ENCODE measurements at regions not wholly inside any gene's neighbourhood (a gene's known extent, or its start where the extent isn't known, plus 50 kb on each side); places are given as distances from the start of the nearest gene placed in this dataset.

- Histone ChIP-seq H3K56ac (ENCODE audit: insufficient read length, low read depth, low read length) (no peak overlapping the region), H2BK120ac (ENCODE audit: low read depth, low read length, poor library complexity, severe bottlenecking) (no peak overlapping the region), H2BK5ac (ENCODE audit: insufficient read length, low read length) (no peak overlapping the region), H3K27me3 (ENCODE audit: insufficient read depth, low read length) (no peaks in the 10 kb centered on the region), H3K79me2 (ENCODE audit: insufficient read depth, low read length) (no peaks in the 10 kb centered on the region), H3K23ac (ENCODE audit: insufficient read length, low read depth, low read length) (no peak overlapping the region), H3K9me3 (ENCODE audit: control insufficient read depth, low read depth, low read length) (no peaks in the 10 kb centered on the region), H3K4ac (ENCODE audit: low read depth, low read length) (no peak overlapping the region), H3K4me1 (ENCODE audit: insufficient read depth, low read length) (no peaks in the 10 kb centered on the region), H4K8ac (replicated peaks; ENCODE audit: insufficient read length, low read depth, low read length) (no peak overlapping the region), H4K20me1 (ENCODE audit: control insufficient read depth, insufficient read depth, insufficient read length) (no peaks in the 10 kb centered on the region), H3K23me2 (ENCODE audit: insufficient read length, low read depth, low read length, poor library complexity, severe bottlenecking) (no peaks in the 10 kb centered on the region), H3K14ac (ENCODE audit: insufficient read depth, low read length) (no peak overlapping the region), H4K5ac (ENCODE audit: insufficient read length, low read depth, low read length) (no peak overlapping the region), H3K18ac (ENCODE audit: insufficient read length, low read depth, low read length) (no peak overlapping the region), H3K4me2 (ENCODE audit: insufficient read depth, insufficient read length, low read length) (no peak overlapping the region), H2AFZ (ENCODE audit: low read length) (no peak overlapping the region), H2AK5ac (ENCODE audit: insufficient read length, low read length) (no peak overlapping the region), H3K9ac (ENCODE audit: extremely low read depth, insufficient read length, low read length) (no peak overlapping the region), H4K91ac (ENCODE audit: insufficient read length, low read depth, low read length) (no peak overlapping the region), H3K79me1 (ENCODE audit: insufficient read depth, low read depth, low read length, poor library complexity, severe bottlenecking) (no peaks in the 10 kb centered on the region), H3T11ph (ENCODE audit: low read length) (no peak overlapping the region), H2BK15ac (ENCODE audit: low read depth, low read length) (no peak overlapping the region), H2BK12ac (ENCODE audit: insufficient read length, low read depth, low read length) (no peak overlapping the region), H2BK20ac (ENCODE audit: low read depth, low read length, poor library complexity, severe bottlenecking) (no peak overlapping the region), H3K27ac (ENCODE audit: insufficient read length, low read depth, low read length) (no peak overlapping the region)
- no peak for DNase-seq
- H3K4me3 Mint-ChIP-seq, result no peak overlapping the region
- no peaks in the 10 kb centered on the region for H3K36me3 Mint-ChIP-seq (ENCODE audit: insufficient read depth in 1 of 3, low read depth in 3 of 3)
- H3K27me3 Mint-ChIP-seq (ENCODE audit: low read depth), result no peaks in the 10 kb centered on the region
- TF ChIP-seq, protein P1, sequence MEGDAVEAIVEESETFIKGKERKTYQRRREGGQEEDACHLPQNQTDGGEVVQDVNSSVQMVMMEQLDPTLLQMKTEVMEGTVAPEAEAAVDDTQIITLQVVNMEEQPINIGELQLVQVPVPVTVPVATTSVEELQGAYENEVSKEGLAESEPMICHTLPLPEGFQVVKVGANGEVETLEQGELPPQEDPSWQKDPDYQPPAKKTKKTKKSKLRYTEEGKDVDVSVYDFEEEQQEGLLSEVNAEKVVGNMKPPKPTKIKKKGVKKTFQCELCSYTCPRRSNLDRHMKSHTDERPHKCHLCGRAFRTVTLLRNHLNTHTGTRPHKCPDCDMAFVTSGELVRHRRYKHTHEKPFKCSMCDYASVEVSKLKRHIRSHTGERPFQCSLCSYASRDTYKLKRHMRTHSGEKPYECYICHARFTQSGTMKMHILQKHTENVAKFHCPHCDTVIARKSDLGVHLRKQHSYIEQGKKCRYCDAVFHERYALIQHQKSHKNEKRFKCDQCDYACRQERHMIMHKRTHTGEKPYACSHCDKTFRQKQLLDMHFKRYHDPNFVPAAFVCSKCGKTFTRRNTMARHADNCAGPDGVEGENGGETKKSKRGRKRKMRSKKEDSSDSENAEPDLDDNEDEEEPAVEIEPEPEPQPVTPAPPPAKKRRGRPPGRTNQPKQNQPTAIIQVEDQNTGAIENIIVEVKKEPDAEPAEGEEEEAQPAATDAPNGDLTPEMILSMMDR (conservative IDR thresholded peaks at IDR 0.05), result no peak
- peaks cover 10 to 17% of the 10 kb centered on the region in 2 experiments for H3K4me1 Mint-ChIP-seq
- H3K9me3 Mint-ChIP-seq, result no peaks in the 10 kb centered on the region
- H3K27ac Mint-ChIP-seq, result no peak overlapping the region
These were observed 179.9 kb downstream of the ST8SIA4 start for GRCh38 chr5:100723229-100723628.

All from H9 (cell line).